ENCODE measurements at regions not wholly inside any gene's neighbourhood (a gene's known extent, or its start where the extent isn't known, plus 50 kb on each side); places are given as distances from the start of the nearest gene placed in this dataset.

DNA sequence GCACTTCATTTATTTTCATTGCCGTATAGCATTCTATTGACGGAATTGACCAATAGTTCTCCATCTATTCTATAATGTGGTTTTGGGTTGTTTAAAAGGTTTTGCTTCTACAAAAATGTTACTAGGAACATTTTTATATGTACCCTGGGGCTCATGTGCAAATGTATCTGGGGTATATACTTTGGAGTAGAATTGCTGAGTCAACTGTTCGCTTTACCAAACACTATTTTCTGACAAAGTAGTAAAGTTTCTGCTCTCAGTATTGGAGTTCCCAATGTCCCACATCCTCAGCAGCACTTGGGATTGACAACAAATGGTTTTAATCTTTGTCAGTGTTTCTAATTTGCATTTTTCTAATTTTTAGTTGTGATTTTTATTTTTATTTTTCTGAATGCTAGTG is 602.6 kb downstream of the MCTP2 start:
- TF ChIP-seq, protein P1, sequence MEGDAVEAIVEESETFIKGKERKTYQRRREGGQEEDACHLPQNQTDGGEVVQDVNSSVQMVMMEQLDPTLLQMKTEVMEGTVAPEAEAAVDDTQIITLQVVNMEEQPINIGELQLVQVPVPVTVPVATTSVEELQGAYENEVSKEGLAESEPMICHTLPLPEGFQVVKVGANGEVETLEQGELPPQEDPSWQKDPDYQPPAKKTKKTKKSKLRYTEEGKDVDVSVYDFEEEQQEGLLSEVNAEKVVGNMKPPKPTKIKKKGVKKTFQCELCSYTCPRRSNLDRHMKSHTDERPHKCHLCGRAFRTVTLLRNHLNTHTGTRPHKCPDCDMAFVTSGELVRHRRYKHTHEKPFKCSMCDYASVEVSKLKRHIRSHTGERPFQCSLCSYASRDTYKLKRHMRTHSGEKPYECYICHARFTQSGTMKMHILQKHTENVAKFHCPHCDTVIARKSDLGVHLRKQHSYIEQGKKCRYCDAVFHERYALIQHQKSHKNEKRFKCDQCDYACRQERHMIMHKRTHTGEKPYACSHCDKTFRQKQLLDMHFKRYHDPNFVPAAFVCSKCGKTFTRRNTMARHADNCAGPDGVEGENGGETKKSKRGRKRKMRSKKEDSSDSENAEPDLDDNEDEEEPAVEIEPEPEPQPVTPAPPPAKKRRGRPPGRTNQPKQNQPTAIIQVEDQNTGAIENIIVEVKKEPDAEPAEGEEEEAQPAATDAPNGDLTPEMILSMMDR (IDR thresholded peaks at IDR 0.05; ENCODE audit: low read length) = no peak
- TF ChIP-seq EZH2 (optimal IDR thresholded peaks at IDR 0.05; ENCODE audit: low read depth, low read length) (no peak), EZH2phosphoT487 (IDR thresholded peaks at IDR 0.05; ENCODE audit: low read length) (no peak)

Measured in MM.1S (cell line).